PC-9 (cell line): ENCODE measurements at regions not wholly inside any gene's neighbourhood (a gene's known extent, or its start where the extent isn't known, plus 50 kb on each side); places are given as distances from the start of the nearest gene placed in this dataset.

ENCODE experiments used
- BruUV-seq: library from RNA; stranded (reverse); fragments of 400-500 nt; replicated peaks from 2 replicates; lab custom pipeline; 2021; lab: Mats Ljungman, UMichigan
- CTCF ChIA-PET: fragments of 300-600 bp; sonication (Branson Sonifier 250); formaldehyde crosslinking; loops from one replicate; lab custom pipeline; 2022; ENCODE audit warnings: antibody characterized with exemption; lab: Charles Lee
- POLR2A ChIA-PET: fragments of 300-600 bp; sonication (Branson Sonifier 250); formaldehyde crosslinking; loops from one replicate; lab custom pipeline; 2022; ENCODE audit warnings: antibody characterized with exemption; ENCODE audit not compliant: unreplicated experiment; lab: Charles Lee
- DNase-seq, 2 experiments: peaks; one replicate each; pipeline versions ENCODE4 v3.0.0 to v3.0.0-alpha.2; 2015 to 2022; ENCODE audit warnings: mixed read lengths in 1 of 2
- H2AFZ ChIP-seq: fragments of 200-600 bp; sonication (generic); 2 replicates; pipeline ENCODE4 v1.8.1; 2017; ENCODE audit warnings: antibody characterized with exemption
- H3F3A ChIP-seq: fragments of 200-600 bp; sonication (generic); 2 replicates; pipeline ENCODE4 v1.8.1; 2017; ENCODE audit warnings: antibody characterized with exemption, mild to moderate bottlenecking, low read depth; ENCODE audit not compliant: insufficient read depth
- H3K27ac ChIP-seq: fragments of 200-600 bp; sonication (generic); 2 replicates; pipeline ENCODE4 v1.6.1; 2016; ENCODE audit warnings: mixed run types
- H3K27me3 ChIP-seq: fragments of 200-600 bp; sonication (generic); 2 replicates; pipeline ENCODE4 v1.6.1; 2016; ENCODE audit warnings: low read depth, mixed run types; ENCODE audit not compliant: insufficient read depth
- H3K36me3 ChIP-seq: fragments of 200-600 bp; sonication (generic); 2 replicates; pipeline ENCODE4 v1.6.1; 2016; ENCODE audit warnings: low read depth, mixed run types
- H3K4me1 ChIP-seq: fragments of 200-600 bp; sonication (generic); replicated peaks from 2 replicates; pipeline ENCODE4 v1.6.1; 2016; ENCODE audit warnings: mixed run types; ENCODE audit not compliant: insufficient read depth
- H3K4me2 ChIP-seq: fragments of 200-600 bp; sonication (generic); 2 replicates; pipeline ENCODE4 v1.6.1; 2017; ENCODE audit warnings: mixed run types
- H3K4me3 ChIP-seq: fragments of 200-600 bp; sonication (generic); 2 replicates; pipeline ENCODE4 v1.6.1; 2016; ENCODE audit warnings: mixed run types
- H3K79me2 ChIP-seq: fragments of 200-600 bp; sonication (generic); 2 replicates; pipeline ENCODE4 v1.6.1; 2017; ENCODE audit warnings: low read depth, mixed run types
- H3K9me2 ChIP-seq: fragments of 200-600 bp; sonication (generic); 2 replicates; pipeline ENCODE4 v1.8.1; 2017; ENCODE audit warnings: mild to moderate bottlenecking; ENCODE audit not compliant: insufficient read depth
- H3K9me3 ChIP-seq: fragments of 200-600 bp; sonication (generic); 2 replicates; pipeline ENCODE4 v1.8.1; 2016; ENCODE audit warnings: low read depth; ENCODE audit not compliant: insufficient read depth
- H4K20me1 ChIP-seq: fragments of 200-600 bp; sonication (generic); 2 replicates; pipeline ENCODE4 v1.8.1; 2017; ENCODE audit not compliant: insufficient read depth
- CTCF ChIP-seq: fragments of 200-600 bp; sonication (generic); conservative IDR thresholded peaks from 2 replicates; pipeline ENCODE4 v1.6.1; 2017; ENCODE audit warnings: mixed run types, antibody characterized with exemption, mild to moderate bottlenecking, moderate library complexity
- EZH2 ChIP-seq: fragments of 200-600 bp; sonication (generic); IDR thresholded peaks from 2 replicates; pipeline ENCODE4 v1.8.0; 2017; ENCODE audit warnings: antibody characterized with exemption, low read depth
- intact Hi-C: fragments of 100-400 bp; cut with micrococcal nuclease; formaldehyde crosslinking; loops from one replicate; pipeline ENCODE4 v1.10.0; 2022; ENCODE audit not compliant: unreplicated experiment

GRCh38 chr7:91346426-91346825 lies 82.2 kb downstream of the FZD1 start:
- CTCF ChIA-PET, result no interaction called here
- no peaks in the 10 kb centered on the region for H3K79me2 ChIP-seq

GRCh38 chr7:91347290-91347689 lies 83.1 kb downstream of the FZD1 start:
- POLR2A ChIA-PET, result no interaction called here

More at GRCh38 chr7:91346426-91346825, 82.2 kb downstream of the FZD1 start:
- Histone ChIP-seq H3F3A (no peaks in the 10 kb centered on the region), H3K27ac (no peak overlapping the region), H3K9me2 (no peaks in the 10 kb centered on the region), H4K20me1 (no peaks in the 10 kb centered on the region), H3K36me3 (no peaks in the 10 kb centered on the region), H3K4me2 (no peak overlapping the region), H3K4me3 (no peak overlapping the region), H3K27me3 (no peaks in the 10 kb centered on the region), H3K9me3 (no peaks in the 10 kb centered on the region), H2AFZ (no peak overlapping the region), H3K4me1 (no peaks in the 10 kb centered on the region)
- no peak for DNase-seq
- intact Hi-C loops, result no loop called here
- POLR2A ChIA-PET, result no interaction called here
- BruUV-seq, result no TSS peak
- TF ChIP-seq EZH2 (no peak), CTCF (no peak)

GRCh38 chr7:91348711-91349110 lies 84.5 kb downstream of the FZD1 start:
- no peak for TF ChIP-seq CTCF
- no peaks in the 10 kb centered on the region for H3K4me1 ChIP-seq
- H3K36me3 ChIP-seq, result no peaks in the 10 kb centered on the region
- no peak overlapping the region for H2AFZ ChIP-seq
- ChIA-PET POLR2A (no interaction called here), CTCF (no interaction called here)
- no peak overlapping the region for H3K27ac ChIP-seq
- H3K4me3 ChIP-seq, result no peak overlapping the region
- H4K20me1 ChIP-seq, result no peaks in the 10 kb centered on the region
- H3K9me3 ChIP-seq, result no peaks in the 10 kb centered on the region
- no peaks in the 10 kb centered on the region for H3F3A ChIP-seq
- no peak overlapping the region for H3K4me2 ChIP-seq
- no peaks in the 10 kb centered on the region for H3K79me2 ChIP-seq
- intact Hi-C loops, result no loop called here
- DNase-seq, result no peak
- H3K27me3 ChIP-seq, result no peaks in the 10 kb centered on the region
- no TSS peak for BruUV-seq
- H3K9me2 ChIP-seq, result no peaks in the 10 kb centered on the region

More at GRCh38 chr7:91347290-91347689, 83.1 kb downstream of the FZD1 start:
- no TSS peak for BruUV-seq
- Histone ChIP-seq H3K27me3 (no peaks in the 10 kb centered on the region), H3K9me3 (no peaks in the 10 kb centered on the region), H2AFZ (no peak overlapping the region), H3K79me2 (no peaks in the 10 kb centered on the region), H3K36me3 (no peaks in the 10 kb centered on the region), H3K4me2 (no peak overlapping the region), H4K20me1 (no peaks in the 10 kb centered on the region), H3K9me2 (no peaks in the 10 kb centered on the region), H3K4me1 (no peaks in the 10 kb centered on the region), H3K27ac (no peak overlapping the region), H3F3A (no peaks in the 10 kb centered on the region), H3K4me3 (no peak overlapping the region)
- CTCF ChIA-PET, result no interaction called here
- DNase-seq, result no peak
- TF ChIP-seq CTCF (no peak), EZH2 (no peak)
- intact Hi-C loops, result no loop called here
